ENCODE measurements at regions not wholly inside any gene's neighbourhood (a gene's known extent, or its start where the extent isn't known, plus 50 kb on each side); places are given as distances from the start of the nearest gene placed in this dataset.

GRCh38 chr14:101243587-101244338 is 317.5 kb upstream of the DIO3 start:
- TF ChIP-seq CTCF (IDR thresholded peaks at IDR 0.05; ENCODE audit: insufficient read depth, low read length, poor library complexity, severe bottlenecking): no peak
- no peak for TF ChIP-seq EZH2phosphoT487 (conservative IDR thresholded peaks at IDR 0.05; ENCODE audit: low read length)
